Activated CD8-positive, alpha-beta T cell treated with anti-CD3 and anti-CD28 coated beads for 36 hours (primary cell): ENCODE measurements at regions not wholly inside any gene's neighbourhood (a gene's known extent, or its start where the extent isn't known, plus 50 kb on each side); places are given as distances from the start of the nearest gene placed in this dataset.

Experiments used
- ATAC-seq: fragments of 200-7000 bp; cut with Tn5 transposase; one replicate; pipeline ENCODE4 v1.10.0; 2021; ENCODE audit warnings: mild to moderate bottlenecking, moderate library complexity
- CTCF ChIA-PET: fragments of 350-600 bp; sonication (Branson Sonifier 250); formaldehyde crosslinking; loops from one replicate; lab custom pipeline; 2021; ENCODE audit warnings: antibody characterized with exemption; lab: Charles Lee
- POLR2A ChIA-PET: fragments of 350-600 bp; sonication (Branson Sonifier 250); formaldehyde crosslinking; loops from one replicate; lab custom pipeline; 2021; ENCODE audit warnings: antibody characterized with exemption; lab: Charles Lee
- DNase-seq: peaks from one replicate; pipeline ENCODE4 v3.0.0-alpha.2; 2020
- H3K27ac Mint-ChIP-seq: one replicate; pipeline ENCODE4 v1.8.0; 2021; ENCODE audit warnings: mild to moderate bottlenecking, mixed read lengths
- H3K27me3 Mint-ChIP-seq: one replicate; pipeline ENCODE4 v1.8.0; 2021; ENCODE audit warnings: mixed read lengths
- H3K36me3 Mint-ChIP-seq: one replicate; pipeline ENCODE4 v1.8.0; 2021; ENCODE audit warnings: low read depth, mixed read lengths
- H3K4me1 Mint-ChIP-seq: one replicate; pipeline ENCODE4 v1.8.0; 2021; ENCODE audit warnings: low read depth, mixed read lengths
- H3K4me3 Mint-ChIP-seq: one replicate; pipeline ENCODE4 v1.8.0; 2021; ENCODE audit warnings: mild to moderate bottlenecking, moderate library complexity, mixed read lengths
- H3K9me3 Mint-ChIP-seq: one replicate; pipeline ENCODE4 v1.8.0; 2021; ENCODE audit warnings: mixed read lengths
- intact Hi-C: fragments of 100-400 bp; cut with micrococcal nuclease; formaldehyde crosslinking; loops from one replicate; pipeline ENCODE4 v1.10.0; 2022
- TF ChIP-seq, protein P1 (sequence below): fragments of 200-600 bp; IDR thresholded peaks from one replicate; pipeline ENCODE4 v1.8.0; 2022; ENCODE audit warnings: antibody characterized with exemption, mild to moderate bottlenecking

DNA sequence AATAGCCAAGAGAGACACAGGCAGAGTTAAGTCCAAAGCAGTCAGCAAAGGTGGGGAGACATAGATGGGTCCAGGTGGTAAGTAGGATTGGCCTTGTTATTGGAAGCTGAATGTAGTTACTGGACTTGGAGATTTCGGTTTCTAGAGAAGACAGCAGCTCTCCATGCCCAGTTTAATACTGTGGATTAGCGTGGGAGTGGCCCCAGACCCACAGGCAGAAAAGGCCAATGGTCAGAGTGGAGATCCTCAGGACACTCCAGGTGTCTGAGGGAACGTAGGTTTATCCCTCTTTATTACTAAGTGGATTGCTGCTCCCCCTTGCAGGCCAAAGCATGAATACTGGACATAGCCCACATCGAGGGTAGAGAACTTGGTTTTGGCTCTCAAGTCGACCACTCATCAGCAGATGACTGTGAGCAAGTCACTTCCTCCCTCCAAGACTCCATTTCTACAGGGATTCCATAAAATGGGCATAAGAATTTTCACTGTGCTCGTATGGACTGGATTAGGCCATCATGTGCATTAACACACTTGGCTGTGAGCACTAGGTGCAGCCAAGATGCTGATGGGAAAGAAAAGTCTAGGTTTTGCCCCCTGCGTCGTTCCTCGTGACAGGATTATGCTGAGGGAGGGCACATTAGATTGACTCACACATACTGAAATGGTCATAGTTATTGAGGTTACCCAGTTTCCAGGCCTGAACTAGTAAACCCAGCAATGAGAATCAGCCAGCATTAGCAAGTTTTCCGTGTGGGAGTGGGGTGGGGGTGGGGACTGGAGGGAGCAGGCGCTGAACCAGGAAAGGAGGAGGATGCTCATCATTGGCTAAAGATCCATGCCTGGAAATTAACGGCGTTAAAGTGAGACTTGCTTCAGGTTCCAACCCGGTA, 225.2 kb upstream of the TPRG1 start:
- intact Hi-C loops = no loop called here
- H3K4me3 Mint-ChIP-seq = no peak overlapping the region
- CTCF ChIA-PET = interaction anchor here (1.0 to 5.3 kb wide), 6 partner anchors 9 to 1208 kb away, joined by 3 to 41 read pairs (median 4); no protein-coding TSS in a partner anchor
- peaks cover 14% of the 10 kb centered on the region for H3K27me3 Mint-ChIP-seq
- TF ChIP-seq, protein P1, sequence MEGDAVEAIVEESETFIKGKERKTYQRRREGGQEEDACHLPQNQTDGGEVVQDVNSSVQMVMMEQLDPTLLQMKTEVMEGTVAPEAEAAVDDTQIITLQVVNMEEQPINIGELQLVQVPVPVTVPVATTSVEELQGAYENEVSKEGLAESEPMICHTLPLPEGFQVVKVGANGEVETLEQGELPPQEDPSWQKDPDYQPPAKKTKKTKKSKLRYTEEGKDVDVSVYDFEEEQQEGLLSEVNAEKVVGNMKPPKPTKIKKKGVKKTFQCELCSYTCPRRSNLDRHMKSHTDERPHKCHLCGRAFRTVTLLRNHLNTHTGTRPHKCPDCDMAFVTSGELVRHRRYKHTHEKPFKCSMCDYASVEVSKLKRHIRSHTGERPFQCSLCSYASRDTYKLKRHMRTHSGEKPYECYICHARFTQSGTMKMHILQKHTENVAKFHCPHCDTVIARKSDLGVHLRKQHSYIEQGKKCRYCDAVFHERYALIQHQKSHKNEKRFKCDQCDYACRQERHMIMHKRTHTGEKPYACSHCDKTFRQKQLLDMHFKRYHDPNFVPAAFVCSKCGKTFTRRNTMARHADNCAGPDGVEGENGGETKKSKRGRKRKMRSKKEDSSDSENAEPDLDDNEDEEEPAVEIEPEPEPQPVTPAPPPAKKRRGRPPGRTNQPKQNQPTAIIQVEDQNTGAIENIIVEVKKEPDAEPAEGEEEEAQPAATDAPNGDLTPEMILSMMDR = no peak
- no peak for ATAC-seq
- DNase-seq = no peak
- no peaks in the 10 kb centered on the region for H3K36me3 Mint-ChIP-seq
- no peaks in the 10 kb centered on the region for H3K9me3 Mint-ChIP-seq
- H3K4me1 Mint-ChIP-seq = peaks cover 23% of the 10 kb centered on the region
- no peak overlapping the region for H3K27ac Mint-ChIP-seq
- POLR2A ChIA-PET = interaction anchor here (1.9 kb wide), 1 partner anchor 28 kb away, joined by 4 read pairs; no protein-coding TSS in a partner anchor

GRCh38 chr3:188947401-188948280, 224.1 kb upstream of the TPRG1 start:
- H3K4me3 Mint-ChIP-seq = peak overlapping the region; percentile 25
- H3K36me3 Mint-ChIP-seq = no peaks in the 10 kb centered on the region
- peaks cover 14% of the 10 kb centered on the region for H3K27me3 Mint-ChIP-seq
- intact Hi-C loops = no loop called here
- peaks cover 25% of the 10 kb centered on the region for H3K4me1 Mint-ChIP-seq
- DNase-seq = peak; percentile 59
- ChIA-PET POLR2A (interaction anchor here (0.8 to 1.9 kb wide), 2 partner anchors 23 to 29 kb away, joined by 3 to 4 read pairs; no protein-coding TSS in a partner anchor), CTCF (interaction anchor here (0.6 to 2.1 kb wide), 6 partner anchors 10 to 1209 kb away, joined by 3 to 7 read pairs (median 4); no protein-coding TSS in a partner anchor)
- H3K9me3 Mint-ChIP-seq = no peaks in the 10 kb centered on the region
- TF ChIP-seq, protein P1 = no peak
- H3K27ac Mint-ChIP-seq = no peak overlapping the region
- ATAC-seq = peak; percentile 50

- intact Hi-C loops = no loop called here
- ChIA-PET CTCF (interaction anchor here (1.1 to 2.1 kb wide), 3 partner anchors 91 to 1209 kb away, joined by 4 to 7 read pairs (median 4); no protein-coding TSS in a partner anchor), POLR2A (interaction anchor here (0.8 kb wide), 1 partner anchor 24 kb away, joined by 3 read pairs; no protein-coding TSS in a partner anchor)
- Mint-ChIP-seq H3K27ac (no peak overlapping the region), H3K4me3 (no peak overlapping the region), H3K9me3 (no peaks in the 10 kb centered on the region), H3K27me3 (peaks cover 12% of the 10 kb centered on the region), H3K4me1 (peaks cover 25% of the 10 kb centered on the region), H3K36me3 (no peaks in the 10 kb centered on the region)
- TF ChIP-seq, protein P1 = no peak
- peak; percentile 19 for DNase-seq
- peak; percentile 40 for ATAC-seq
Observed at GRCh38 chr3:188948281-188948996, 223.3 kb upstream of the TPRG1 start.

GRCh38 chr3:188948997-188949389, 222.8 kb upstream of the TPRG1 start:
- Mint-ChIP-seq H3K36me3 (no peaks in the 10 kb centered on the region), H3K4me1 (peaks cover 25% of the 10 kb centered on the region), H3K27me3 (peaks cover 12% of the 10 kb centered on the region), H3K9me3 (no peaks in the 10 kb centered on the region), H3K27ac (no peak overlapping the region), H3K4me3 (no peak overlapping the region)
- DNase-seq = no peak
- TF ChIP-seq, protein P1 = no peak
- ATAC-seq = no peak
- ChIA-PET CTCF (interaction anchor here (2.1 kb wide), 1 partner anchor 1208 kb away, joined by 7 read pairs; no protein-coding TSS in a partner anchor), POLR2A (no interaction called here)
- intact Hi-C loops = no loop called here
